B cell (primary cell): ENCODE measurements at regions not wholly inside any gene's neighbourhood (a gene's known extent, or its start where the extent isn't known, plus 50 kb on each side); places are given as distances from the start of the nearest gene placed in this dataset.

Experiments
- ATAC-seq: fragments of 200-7000 bp; cut with Tn5 transposase; one replicate; pipeline ENCODE4 v1.10.0; 2021; ENCODE audit warnings: low read depth, mild to moderate bottlenecking, moderate number of reproducible peaks, moderate library complexity
- CTCF ChIA-PET: fragments of 350-600 bp; sonication (Branson Sonifier 250); formaldehyde crosslinking; loops from one replicate; lab custom pipeline; 2021; ENCODE audit warnings: antibody characterized with exemption, inconsistent platforms; lab: Charles Lee
- POLR2A ChIA-PET: fragments of 350-600 bp; sonication (Branson Sonifier 250); formaldehyde crosslinking; loops from one replicate; lab custom pipeline; 2021; ENCODE audit warnings: antibody characterized with exemption; lab: Charles Lee
- DNase-seq: peaks from one replicate; pipeline ENCODE4 v3.0.0; 2013
- H2AFZ ChIP-seq: 2 replicates; pipeline ENCODE4 v1.6.1; 2012; ENCODE audit warnings: mild to moderate bottlenecking, low read depth, low read length; ENCODE audit not compliant: insufficient read depth, poor library complexity, severe bottlenecking
- H3K27ac ChIP-seq, 2 donors: 1 replicate in 1 of 2; 2 replicates in 1 of 2; pipeline ENCODE4 v1.5.1; 2012 to 2013; ENCODE audit warnings: low read length in 2 of 2, mild to moderate bottlenecking in 2 of 2, moderate library complexity in 1 of 2
- H3K27me3 ChIP-seq, 4 experiments: fragments of 200-600 bp in 1 of 4; sonication (generic) in 1 of 4; replicated peaks in 1 of 4; 1 replicate in 2 of 4; 2 replicates in 2 of 4; pipeline versions ENCODE4 v1.6.1 to v1.7.0; 2013 to 2016; ENCODE audit warnings: low read length in 3 of 4, mild to moderate bottlenecking in 2 of 4, mixed read lengths in 1 of 4, moderate library complexity in 1 of 4; ENCODE audit not compliant: insufficient read depth in 4 of 4, control insufficient read depth in 3 of 4; ENCODE audit errors: control extremely low read depth in 1 of 4
- H3K36me3 ChIP-seq, 2 experiments: replicated peaks in 1 of 2; 1 replicate in 1 of 2; 2 replicates in 1 of 2; pipeline versions ENCODE4 v1.6.1 to v1.7.1; 2013; ENCODE audit warnings: low read length in 1 of 2; ENCODE audit not compliant: insufficient read depth in 2 of 2, control insufficient read depth in 1 of 2; ENCODE audit errors: control extremely low read depth in 1 of 2, extremely low read depth in 1 of 2
- H3K4me1 ChIP-seq, 2 donors: fragments of 200-600 bp in 1 of 2; sonication (generic) in 1 of 2; 1 replicate in 1 of 2; 2 replicates in 1 of 2; pipeline versions ENCODE4 v1.5.1 to v1.6.1; 2013 to 2017; ENCODE audit warnings: low read length in 2 of 2; ENCODE audit not compliant: control insufficient read depth in 2 of 2, insufficient read depth in 2 of 2
- H3K4me2 ChIP-seq: replicated peaks from 2 replicates; pipeline ENCODE3; 2012; ENCODE audit warnings: mild to moderate bottlenecking, low read depth, low read length; ENCODE audit not compliant: poor library complexity, severe bottlenecking
- H3K4me3 ChIP-seq, 5 experiments: fragments of 200-600 bp in 1 of 5; sonication (generic) in 1 of 5; 1 replicate in 3 of 5; 2 replicates in 2 of 5; pipeline versions ENCODE4 v1.5.1 to v1.7.0; 2011 to 2016; ENCODE audit warnings: low read length in 4 of 5, mild to moderate bottlenecking in 4 of 5, low read depth in 2 of 5, control low read depth in 1 of 5, moderate library complexity in 1 of 5; ENCODE audit not compliant: insufficient read depth in 1 of 5; ENCODE audit errors: control extremely low read depth in 1 of 5, extremely low read depth in 1 of 5
- H3K79me2 ChIP-seq: fragments of 200-600 bp; sonication (generic); one replicate; pipeline ENCODE4 v1.6.0; 2016; ENCODE audit warnings: low read length; ENCODE audit not compliant: control insufficient read depth, insufficient read depth
- H3K9ac ChIP-seq: fragments of 200-600 bp; sonication (generic); 2 replicates; pipeline ENCODE4 v1.6.1; 2017; ENCODE audit warnings: mild to moderate bottlenecking, low read length, moderate library complexity
- H3K9me3 ChIP-seq, 3 donors: one replicate each; pipeline versions ENCODE4 v1.6.1 to v1.7.1; 2013; ENCODE audit warnings: low read length in 2 of 3; ENCODE audit not compliant: control insufficient read depth in 2 of 3, insufficient read depth in 1 of 3; ENCODE audit errors: control extremely low read depth in 1 of 3
- H4K20me1 ChIP-seq: 2 replicates; pipeline ENCODE4 v1.6.0; 2012; ENCODE audit warnings: mild to moderate bottlenecking, low read length; ENCODE audit not compliant: insufficient read depth, control insufficient read depth, poor library complexity, severe bottlenecking
- H3K27ac Mint-ChIP-seq: one replicate; pipeline ENCODE4 v1.8.0; 2021; ENCODE audit warnings: mixed read lengths
- H3K27me3 Mint-ChIP-seq: one replicate; pipeline ENCODE4 v1.8.0; 2021; ENCODE audit warnings: mixed read lengths
- H3K4me1 Mint-ChIP-seq: one replicate; pipeline ENCODE4 v1.8.0; 2021; ENCODE audit warnings: mixed read lengths
- H3K4me3 Mint-ChIP-seq: one replicate; pipeline ENCODE4 v1.8.0; 2021; ENCODE audit warnings: mixed read lengths
- H3K9me3 Mint-ChIP-seq: one replicate; pipeline ENCODE4 v1.8.0; 2022; ENCODE audit warnings: mixed read lengths; ENCODE audit not compliant: insufficient read depth
- EZH2 ChIP-seq: IDR thresholded peaks from 2 replicates; pipeline ENCODE4 v1.6.1; 2012; ENCODE audit warnings: borderline replicate concordance, low read depth, mild to moderate bottlenecking, moderate library complexity, low read length; ENCODE audit not compliant: insufficient read depth, poor library complexity, severe bottlenecking
- whole genome bisulfite sequencing: methylation state at CpG from one replicate; pipeline ENCODE4 v1.1.5; 2013; ENCODE audit warnings: missing lambda C conversion rate; ENCODE audit not compliant: insufficient coverage; 5-methylcytosine and 5-hydroxymethylcytosine counted together
- intact Hi-C: fragments of 100-400 bp; cut with micrococcal nuclease; formaldehyde crosslinking; loops from one replicate; pipeline ENCODE4 v1.10.0; 2022
- TF ChIP-seq, protein P1 (sequence below): fragments of 200-600 bp; IDR thresholded peaks from one replicate; pipeline ENCODE4 v1.8.0; 2022; ENCODE audit warnings: antibody characterized with exemption, mild to moderate bottlenecking

DNA sequence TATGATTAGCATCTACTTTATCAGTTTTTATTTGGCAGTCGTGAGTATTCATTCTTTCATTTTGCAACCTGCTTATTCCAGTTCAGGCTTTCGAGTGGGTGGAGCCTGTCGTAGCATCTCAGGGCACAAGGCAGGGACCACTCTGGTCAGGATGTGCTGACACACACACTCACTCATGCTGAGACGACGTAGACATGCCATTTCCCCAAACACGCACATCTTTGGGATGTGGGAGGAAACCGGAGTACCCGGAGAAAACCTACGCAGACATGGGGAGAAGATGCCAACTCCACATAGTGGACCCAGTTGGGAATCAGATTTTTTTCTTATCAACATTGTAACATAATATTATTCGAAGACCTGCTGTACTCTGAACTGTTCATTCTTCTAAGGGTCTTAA, 756.5 kb upstream of the RBFOX1 start:
- Histone ChIP-seq H2AFZ (no peak overlapping the region), H3K9ac (no peak overlapping the region)

DNA sequence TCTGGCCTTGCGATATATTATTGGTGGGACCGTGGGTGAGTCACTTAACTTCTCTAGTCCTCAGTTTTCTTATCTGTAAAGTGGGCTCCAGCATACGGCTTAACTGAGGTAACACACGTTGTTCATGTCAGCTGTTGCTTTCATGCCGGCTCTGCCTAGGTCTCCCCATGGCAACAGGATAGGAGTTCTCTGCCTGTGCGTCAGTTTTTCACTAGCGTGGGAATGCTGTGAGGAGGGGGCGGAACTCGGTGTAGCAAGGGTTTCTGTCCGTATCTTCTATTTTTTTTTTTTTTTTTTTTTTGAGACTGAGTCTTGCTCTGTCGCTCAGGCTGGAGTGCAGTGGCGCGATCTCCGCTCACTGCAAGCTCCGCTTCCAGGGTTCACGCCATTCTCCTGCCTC, 758.5 kb upstream of the RBFOX1 start:
- Histone ChIP-seq H3K4me3 (no peak overlapping the region), H3K36me3 (no peaks in the 10 kb centered on the region), H3K27ac (no peak overlapping the region), H2AFZ (no peak overlapping the region), H4K20me1 (no peaks in the 10 kb centered on the region), H3K4me2 (no peak overlapping the region), H3K79me2 (no peaks in the 10 kb centered on the region), H3K27me3 (no peaks in the 10 kb centered on the region), H3K4me1 (no peaks in the 10 kb centered on the region), H3K9ac (no peak overlapping the region), H3K9me3 (no peaks in the 10 kb centered on the region)
- DNase-seq (no peak), ATAC-seq (no peak)
- Mint-ChIP-seq H3K27me3 (no peaks in the 10 kb centered on the region), H3K9me3 (peaks cover 2% of the 10 kb centered on the region), H3K4me1 (no peaks in the 10 kb centered on the region), H3K27ac (no peak overlapping the region), H3K4me3 (no peak overlapping the region)
- TF ChIP-seq EZH2: no peak
- TF ChIP-seq, protein P1, sequence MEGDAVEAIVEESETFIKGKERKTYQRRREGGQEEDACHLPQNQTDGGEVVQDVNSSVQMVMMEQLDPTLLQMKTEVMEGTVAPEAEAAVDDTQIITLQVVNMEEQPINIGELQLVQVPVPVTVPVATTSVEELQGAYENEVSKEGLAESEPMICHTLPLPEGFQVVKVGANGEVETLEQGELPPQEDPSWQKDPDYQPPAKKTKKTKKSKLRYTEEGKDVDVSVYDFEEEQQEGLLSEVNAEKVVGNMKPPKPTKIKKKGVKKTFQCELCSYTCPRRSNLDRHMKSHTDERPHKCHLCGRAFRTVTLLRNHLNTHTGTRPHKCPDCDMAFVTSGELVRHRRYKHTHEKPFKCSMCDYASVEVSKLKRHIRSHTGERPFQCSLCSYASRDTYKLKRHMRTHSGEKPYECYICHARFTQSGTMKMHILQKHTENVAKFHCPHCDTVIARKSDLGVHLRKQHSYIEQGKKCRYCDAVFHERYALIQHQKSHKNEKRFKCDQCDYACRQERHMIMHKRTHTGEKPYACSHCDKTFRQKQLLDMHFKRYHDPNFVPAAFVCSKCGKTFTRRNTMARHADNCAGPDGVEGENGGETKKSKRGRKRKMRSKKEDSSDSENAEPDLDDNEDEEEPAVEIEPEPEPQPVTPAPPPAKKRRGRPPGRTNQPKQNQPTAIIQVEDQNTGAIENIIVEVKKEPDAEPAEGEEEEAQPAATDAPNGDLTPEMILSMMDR: no peak
- intact Hi-C loops: no loop called here
- ChIA-PET CTCF (no interaction called here), POLR2A (no interaction called here)
- WGBS: over 99% methylated on average over 12 of the region's 16 CpGs

More for the DNA sequence above, 756.5 kb upstream of the RBFOX1 start:
- intact Hi-C loops: no loop called here
- WGBS: 84% methylated on average over 3 of the region's 10 CpGs
- H3K27ac ChIP-seq: no peak overlapping the region
- DNase-seq (no peak), ATAC-seq (no peak)
- H3K27me3 Mint-ChIP-seq: no peaks in the 10 kb centered on the region
- CTCF ChIA-PET: no interaction called here
- H3K4me2 ChIP-seq: no peak overlapping the region
- POLR2A ChIA-PET: no interaction called here
- peaks cover 2% of the 10 kb centered on the region for H3K9me3 Mint-ChIP-seq
- no peaks in the 10 kb centered on the region for H3K9me3 ChIP-seq
- H3K4me3 Mint-ChIP-seq: no peak overlapping the region
- no peaks in the 10 kb centered on the region for H3K79me2 ChIP-seq
- no peak overlapping the region for H3K27ac Mint-ChIP-seq
- no peaks in the 10 kb centered on the region for H3K27me3 ChIP-seq
- H3K36me3 ChIP-seq: no peaks in the 10 kb centered on the region
- TF ChIP-seq, protein P1: no peak
- TF ChIP-seq EZH2: no peak
- H4K20me1 ChIP-seq: no peaks in the 10 kb centered on the region
- H3K4me1 ChIP-seq: no peaks in the 10 kb centered on the region
- H3K4me1 Mint-ChIP-seq: no peaks in the 10 kb centered on the region
- no peak overlapping the region for H3K4me3 ChIP-seq
